ENCODE measurements at regions not wholly inside any gene's neighbourhood (a gene's known extent, or its start where the extent isn't known, plus 50 kb on each side); places are given as distances from the start of the nearest gene placed in this dataset.

GRCh38 chr6:132053511-132053910 is 102.3 kb upstream of the CCN2 start:
- FAIRE-seq (no peak), DNase-seq (ENCODE audit: low read depth, low spot score) (no peak)
- Histone ChIP-seq H3K9me1 (ENCODE audit: control insufficient read depth, extremely low read depth, insufficient read depth, low read length) (no peaks in the 10 kb centered on the region), H3K27ac (ENCODE audit: control insufficient read depth, insufficient read depth, low read length) (no peak overlapping the region), H3K36me3 (ENCODE audit: control insufficient read depth in 2 of 2, extremely low read depth in 1 of 2, insufficient read depth in 2 of 2, low read length in 2 of 2) (no peaks in the 10 kb centered on the region), H4K20me1 (ENCODE audit: control insufficient read depth, extremely low read depth, insufficient read depth, low read length) (no peaks in the 10 kb centered on the region), H3K4me1 (ENCODE audit: control insufficient read depth, extremely low read depth, insufficient read depth, low read length) (peaks cover 7% of the 10 kb centered on the region), H3K9ac (ENCODE audit: control insufficient read depth, extremely low read depth, insufficient read depth, low read length) (no peak overlapping the region), H3K4me3 (ENCODE audit: control insufficient read depth in 2 of 3, extremely low read depth in 1 of 3, insufficient read depth in 2 of 3, low read depth in 1 of 3, low read length in 3 of 3) (no peak overlapping the region), H2AFZ (ENCODE audit: control insufficient read depth, low read length) (no peak overlapping the region), H3K79me2 (ENCODE audit: control insufficient read depth, insufficient read depth, low read length) (no peaks in the 10 kb centered on the region), H3K9me3 (ENCODE audit: control insufficient read depth, low read depth, low read length) (no peaks in the 10 kb centered on the region), H3K4me2 (ENCODE audit: control insufficient read depth, extremely low read depth, insufficient read depth, low read depth, low read length) (no peak overlapping the region), H3K27me3 (ENCODE audit: control insufficient read depth, extremely low read depth, insufficient read depth, low read length) (no peaks in the 10 kb centered on the region)
- TF ChIP-seq, protein P1, sequence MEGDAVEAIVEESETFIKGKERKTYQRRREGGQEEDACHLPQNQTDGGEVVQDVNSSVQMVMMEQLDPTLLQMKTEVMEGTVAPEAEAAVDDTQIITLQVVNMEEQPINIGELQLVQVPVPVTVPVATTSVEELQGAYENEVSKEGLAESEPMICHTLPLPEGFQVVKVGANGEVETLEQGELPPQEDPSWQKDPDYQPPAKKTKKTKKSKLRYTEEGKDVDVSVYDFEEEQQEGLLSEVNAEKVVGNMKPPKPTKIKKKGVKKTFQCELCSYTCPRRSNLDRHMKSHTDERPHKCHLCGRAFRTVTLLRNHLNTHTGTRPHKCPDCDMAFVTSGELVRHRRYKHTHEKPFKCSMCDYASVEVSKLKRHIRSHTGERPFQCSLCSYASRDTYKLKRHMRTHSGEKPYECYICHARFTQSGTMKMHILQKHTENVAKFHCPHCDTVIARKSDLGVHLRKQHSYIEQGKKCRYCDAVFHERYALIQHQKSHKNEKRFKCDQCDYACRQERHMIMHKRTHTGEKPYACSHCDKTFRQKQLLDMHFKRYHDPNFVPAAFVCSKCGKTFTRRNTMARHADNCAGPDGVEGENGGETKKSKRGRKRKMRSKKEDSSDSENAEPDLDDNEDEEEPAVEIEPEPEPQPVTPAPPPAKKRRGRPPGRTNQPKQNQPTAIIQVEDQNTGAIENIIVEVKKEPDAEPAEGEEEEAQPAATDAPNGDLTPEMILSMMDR (optimal IDR thresholded peaks at IDR 0.05 in 1 of 3, IDR thresholded peaks at IDR 0.05 in 1 of 3, conservative IDR thresholded peaks at IDR 0.05 in 1 of 3; ENCODE audit: extremely low read depth in 1 of 3, insufficient read depth in 2 of 3, low read length in 3 of 3) = no peak
- TF ChIP-seq EZH2 (IDR thresholded peaks at IDR 0.05; ENCODE audit: low read length) = no peak
- dilution Hi-C loops (cut with MboI; ENCODE audit: extremely low pct_ligation_motif_present, low sequenced_read_pairs) = no loop called here

DNA sequence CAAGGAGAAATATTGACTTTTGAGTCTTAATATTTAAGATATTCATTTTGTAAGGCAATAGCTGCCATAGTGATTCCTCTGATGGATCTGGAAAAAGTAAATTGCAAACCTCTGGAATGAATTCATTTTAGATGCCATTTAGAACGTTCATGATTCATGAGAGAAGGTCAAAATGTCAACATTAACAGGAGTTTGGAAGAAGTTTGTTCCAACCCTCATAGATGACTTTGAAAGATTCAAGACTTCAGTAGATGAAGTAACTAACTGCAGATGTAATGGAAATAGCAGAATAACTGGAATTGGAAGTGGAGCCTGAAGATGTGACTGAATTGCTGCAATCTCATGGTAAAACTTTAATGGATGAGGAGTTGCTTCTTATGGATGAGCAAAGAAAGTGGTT is 100.9 kb upstream of the CCN2 start:
- Histone ChIP-seq H3K9me3 (ENCODE audit: control insufficient read depth, low read depth, low read length) (no peaks in the 10 kb centered on the region), H4K20me1 (ENCODE audit: control insufficient read depth, extremely low read depth, insufficient read depth, low read length) (no peaks in the 10 kb centered on the region)
- no peak for FAIRE-seq

More for the DNA sequence above, 100.9 kb upstream of the CCN2 start:
- Histone ChIP-seq H3K9me1 (ENCODE audit: control insufficient read depth, extremely low read depth, insufficient read depth, low read length) (no peaks in the 10 kb centered on the region), H3K27me3 (ENCODE audit: control insufficient read depth, extremely low read depth, insufficient read depth, low read length) (no peaks in the 10 kb centered on the region), H2AFZ (ENCODE audit: control insufficient read depth, low read length) (no peak overlapping the region), H3K4me3 (ENCODE audit: control insufficient read depth in 2 of 3, extremely low read depth in 1 of 3, insufficient read depth in 2 of 3, low read depth in 1 of 3, low read length in 3 of 3) (no peak overlapping the region), H3K4me1 (ENCODE audit: control insufficient read depth, extremely low read depth, insufficient read depth, low read length) (peaks cover 7% of the 10 kb centered on the region), H3K9ac (ENCODE audit: control insufficient read depth, extremely low read depth, insufficient read depth, low read length) (no peak overlapping the region), H3K27ac (ENCODE audit: control insufficient read depth, insufficient read depth, low read length) (no peak overlapping the region), H3K79me2 (ENCODE audit: control insufficient read depth, insufficient read depth, low read length) (no peaks in the 10 kb centered on the region), H3K36me3 (ENCODE audit: control insufficient read depth in 2 of 2, extremely low read depth in 1 of 2, insufficient read depth in 2 of 2, low read length in 2 of 2) (no peaks in the 10 kb centered on the region), H3K4me2 (ENCODE audit: control insufficient read depth, extremely low read depth, insufficient read depth, low read depth, low read length) (no peak overlapping the region)
- dilution Hi-C loops (cut with MboI; ENCODE audit: extremely low pct_ligation_motif_present, low sequenced_read_pairs) = no loop called here
- no peak for DNase-seq (ENCODE audit: low read depth, low spot score)
- no peak for TF ChIP-seq EZH2 (IDR thresholded peaks at IDR 0.05; ENCODE audit: low read length)
- TF ChIP-seq, protein P1 (optimal IDR thresholded peaks at IDR 0.05 in 1 of 3, IDR thresholded peaks at IDR 0.05 in 1 of 3, conservative IDR thresholded peaks at IDR 0.05 in 1 of 3; ENCODE audit: extremely low read depth in 1 of 3, insufficient read depth in 2 of 3, low read length in 3 of 3) = no peak

Measured in keratinocyte (primary cell).